COLO668 (cell line): ENCODE measurements at regions not wholly inside any gene's neighbourhood (a gene's known extent, or its start where the extent isn't known, plus 50 kb on each side); places are given as distances from the start of the nearest gene placed in this dataset.
A peak's percentile ranks its signal among the peaks of the same experiment; 100 is the strongest.

Experiments
- DNase-seq: peaks from one replicate; lab custom pipeline; 2025; ENCODE audit not compliant: unreplicated experiment; lab: John Stamatoyannopoulos, UW

GRCh38 chr6:22394691-22395090 lies 97.9 kb upstream of the PRL start:
- no peak for DNase-seq

DNA sequence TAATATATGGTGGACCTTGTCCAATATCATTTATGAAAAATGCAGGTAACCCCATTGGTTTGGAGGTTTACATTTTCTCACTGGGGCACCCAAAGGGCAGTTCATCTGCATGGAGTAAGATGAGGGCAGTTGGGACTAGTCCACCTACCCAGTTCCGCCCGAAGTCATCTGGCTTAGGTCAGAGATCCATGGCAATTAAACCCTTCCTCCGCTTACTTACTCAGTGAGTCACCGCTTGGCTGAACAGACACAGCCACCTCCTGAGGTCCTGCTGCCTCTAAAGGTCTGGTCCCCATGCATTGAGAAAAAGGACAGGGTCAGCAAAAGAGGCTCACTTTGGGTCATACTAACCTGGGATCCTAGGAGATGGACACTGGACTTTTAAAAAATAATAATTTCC lies 102.9 kb upstream of the PRL start:
- peak; percentile 1 for DNase-seq

DNA sequence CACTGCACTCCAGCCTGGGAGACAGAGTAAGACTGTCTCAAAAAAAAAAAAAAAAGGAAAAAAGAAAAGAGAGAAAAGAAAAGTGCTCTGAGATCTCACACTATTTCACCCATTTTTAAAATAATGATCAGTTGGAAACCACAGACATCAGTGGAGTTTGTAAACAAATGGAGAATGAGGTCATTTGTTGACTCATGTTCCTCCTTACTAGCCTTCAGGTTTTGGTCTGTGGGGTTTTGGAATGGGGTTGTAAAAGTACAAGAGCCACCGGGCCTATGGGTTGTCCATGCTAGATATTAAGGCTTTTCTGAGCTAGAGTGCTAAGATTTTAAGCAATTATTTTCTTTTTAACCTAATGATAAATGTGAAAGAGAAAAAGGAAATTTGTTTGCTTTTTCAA lies 104.4 kb upstream of the PRL start:
- no peak for DNase-seq

GRCh38 chr6:22401932-22402331 lies 105.1 kb upstream of the PRL start:
- no peak for DNase-seq

GRCh38 chr6:22409486-22409885 lies 112.7 kb upstream of the PRL start:
- DNase-seq = no peak

- no peak for DNase-seq
These were observed 114.7 kb upstream of the PRL start for GRCh38 chr6:22411376-22412105.

GRCh38 chr6:22412994-22413393 lies 116.2 kb upstream of the PRL start:
- no peak for DNase-seq

- no peak for DNase-seq
These were observed 117.0 kb upstream of the PRL start for GRCh38 chr6:22413681-22414311.

GRCh38 chr6:22418714-22419113 lies 121.9 kb upstream of the PRL start:
- DNase-seq = no peak

- DNase-seq = no peak
These were observed 124.4 kb upstream of the PRL start for GRCh38 chr6:22421198-22421597.

- DNase-seq = no peak
These were observed 127.4 kb upstream of the PRL start for GRCh38 chr6:22424196-22424595.

DNA sequence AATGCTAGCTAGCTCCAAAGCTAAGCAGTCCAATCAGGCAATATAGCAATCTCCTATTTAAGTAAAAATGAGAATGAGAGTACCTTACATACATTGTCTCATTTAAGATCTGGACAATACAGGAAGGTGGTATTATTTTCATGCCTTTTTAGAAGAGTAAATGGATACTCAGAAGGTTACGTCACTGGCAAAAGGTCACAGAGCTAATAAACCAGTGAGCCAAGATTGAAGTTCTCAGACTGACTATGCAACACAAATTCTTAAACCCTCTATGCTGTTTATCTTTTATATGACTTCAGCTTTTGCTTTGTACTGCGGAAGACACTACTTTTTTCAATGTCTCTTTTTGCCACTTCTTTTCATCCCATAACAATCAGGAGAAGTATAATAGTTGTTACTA lies 135.2 kb upstream of the PRL start:
- DNase-seq = no peak

- no peak for DNase-seq
These were observed 135.6 kb upstream of the HDGFL1 start for GRCh38 chr6:22433745-22434144.

- no peak for DNase-seq
These were observed 134.2 kb upstream of the HDGFL1 start for GRCh38 chr6:22435151-22435550.

DNA sequence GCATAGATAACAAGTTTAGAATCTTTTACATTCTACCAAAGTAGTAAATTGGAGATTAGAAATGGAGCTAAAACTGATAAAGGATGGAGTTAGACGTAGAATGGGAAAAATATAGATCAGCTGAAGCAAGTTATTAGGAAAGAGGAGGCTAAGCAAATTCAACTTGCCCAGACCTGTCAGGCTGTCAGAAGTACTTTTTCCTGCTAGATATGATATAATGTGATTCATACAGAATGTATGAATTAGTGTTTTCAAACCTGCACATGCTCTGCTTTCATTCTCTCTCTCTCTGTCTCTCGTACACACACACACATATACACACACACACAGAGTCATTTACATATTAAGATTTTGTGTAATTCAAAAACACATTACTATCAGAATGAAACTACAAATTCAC lies 133.2 kb upstream of the HDGFL1 start:
- DNase-seq = no peak

- DNase-seq = no peak
These were observed 131.7 kb upstream of the HDGFL1 start for GRCh38 chr6:22437665-22438064.

DNA sequence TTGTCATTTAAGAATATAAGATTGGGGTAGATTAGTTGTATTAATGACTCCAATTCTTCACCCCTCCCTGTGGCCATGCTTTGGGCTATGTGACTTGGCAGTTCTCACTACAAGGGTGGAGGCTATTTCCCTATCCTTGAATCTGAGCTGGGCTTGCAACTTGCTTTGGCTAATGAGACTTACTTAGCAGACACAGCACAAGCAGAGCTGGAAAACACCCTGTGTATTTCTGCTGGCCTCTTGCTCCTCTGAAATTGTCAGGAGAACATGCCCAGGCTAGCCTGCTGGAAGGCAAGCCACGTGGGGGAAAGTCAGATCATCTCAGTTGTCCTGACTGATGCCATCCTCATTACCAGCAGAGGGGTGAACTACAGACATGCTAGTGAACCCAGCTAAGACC lies 126.5 kb upstream of the HDGFL1 start:
- DNase-seq = no peak

DNA sequence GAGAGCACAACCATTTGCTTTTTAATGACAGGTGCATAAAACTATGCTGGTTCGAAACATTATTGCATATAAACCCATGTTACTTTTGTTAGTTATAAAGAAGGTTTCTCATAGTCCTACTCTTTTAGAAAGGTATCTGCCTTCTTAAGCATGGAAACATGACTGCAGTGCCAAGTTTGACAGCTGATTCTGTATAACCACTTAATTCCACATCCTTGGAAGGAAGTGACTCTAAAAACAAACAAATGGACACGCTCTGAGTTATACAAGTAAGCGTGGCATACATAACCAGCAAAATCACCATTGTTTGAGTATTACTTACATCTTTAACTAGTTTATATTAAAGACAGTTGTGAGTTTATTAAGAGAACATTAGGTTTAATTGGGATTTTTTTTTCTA lies 125.0 kb upstream of the HDGFL1 start:
- DNase-seq = no peak

- DNase-seq = no peak
These were observed 123.4 kb upstream of the HDGFL1 start for GRCh38 chr6:22445946-22446345.

DNA sequence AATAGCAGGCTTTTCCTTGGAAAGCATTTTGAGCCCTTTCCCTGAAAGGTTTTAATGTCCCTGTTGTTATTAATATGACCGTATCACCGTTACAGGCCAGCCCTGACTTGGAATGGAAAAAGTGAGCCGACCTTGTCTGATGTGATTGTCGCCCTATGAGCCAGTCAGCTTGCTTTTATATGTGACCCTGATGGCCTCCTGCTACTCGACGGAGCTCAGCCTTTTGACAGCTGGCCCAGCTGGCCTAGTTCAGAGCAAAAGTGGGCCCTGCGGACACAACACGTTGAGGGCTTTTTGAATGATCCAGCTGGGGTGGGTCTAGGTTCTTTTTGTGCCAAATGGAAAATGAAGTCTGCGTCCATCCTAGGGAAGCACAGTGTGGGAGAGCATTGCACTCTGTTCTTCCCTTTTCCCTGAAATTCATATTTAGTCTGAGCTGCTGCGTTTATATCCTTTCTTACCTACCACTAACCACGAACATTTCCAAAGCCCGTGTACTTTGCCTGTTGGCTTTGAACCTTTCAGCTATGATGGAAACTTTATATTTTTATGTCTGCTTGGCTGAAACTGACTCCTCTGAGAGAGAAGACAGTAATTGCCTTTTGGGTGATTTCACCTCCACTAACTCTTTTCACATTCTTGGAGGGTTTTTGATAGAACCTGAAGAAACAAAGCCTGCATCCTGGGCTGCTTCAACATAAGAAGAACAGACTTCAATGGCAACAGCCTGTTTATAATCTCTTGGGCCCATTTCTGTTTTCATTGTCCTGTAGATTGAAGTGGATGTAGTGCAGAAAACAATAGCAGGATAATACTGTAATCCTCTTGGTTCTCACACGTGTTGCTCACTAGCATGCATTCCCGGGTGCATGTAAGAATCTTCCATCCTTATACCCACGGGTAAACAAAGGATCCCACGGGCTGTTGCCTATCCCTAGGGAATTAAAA lies 121.8 kb upstream of the HDGFL1 start:
- DNase-seq = peak; percentile 20

GRCh38 chr6:22448291-22448711 lies 121.1 kb upstream of the HDGFL1 start:
- DNase-seq = no peak

- no peak for DNase-seq
These were observed 117.4 kb upstream of the HDGFL1 start for GRCh38 chr6:22451962-22452361.
